Epithelial cell of esophagus (primary cell): ENCODE measurements at regions not wholly inside any gene's neighbourhood (a gene's known extent, or its start where the extent isn't known, plus 50 kb on each side); places are given as distances from the start of the nearest gene placed in this dataset.
"Not testable (repeated sequence)": the region's sequence is repeated elsewhere in the genome, so short reads cannot be mapped to it uniquely, and the experiment has no call there.

ENCODE experiments used
- DNase-seq: peaks from one replicate; pipeline ENCODE4 v3.0.0; 2010; ENCODE audit warnings: low read depth
- H3K4me3 ChIP-seq: 2 replicates; pipeline ENCODE4 v1.5.1; 2011; ENCODE audit warnings: mild to moderate bottlenecking, low read length, control low read depth
- TF ChIP-seq, protein P1 (sequence below): IDR thresholded peaks from 2 replicates; pipeline ENCODE4 v1.5.1; 2011; ENCODE audit warnings: low read depth, mild to moderate bottlenecking, low read length, control low read depth, inconsistent platforms; ENCODE audit not compliant: insufficient read depth; ENCODE audit errors: missing control alignments

DNA sequence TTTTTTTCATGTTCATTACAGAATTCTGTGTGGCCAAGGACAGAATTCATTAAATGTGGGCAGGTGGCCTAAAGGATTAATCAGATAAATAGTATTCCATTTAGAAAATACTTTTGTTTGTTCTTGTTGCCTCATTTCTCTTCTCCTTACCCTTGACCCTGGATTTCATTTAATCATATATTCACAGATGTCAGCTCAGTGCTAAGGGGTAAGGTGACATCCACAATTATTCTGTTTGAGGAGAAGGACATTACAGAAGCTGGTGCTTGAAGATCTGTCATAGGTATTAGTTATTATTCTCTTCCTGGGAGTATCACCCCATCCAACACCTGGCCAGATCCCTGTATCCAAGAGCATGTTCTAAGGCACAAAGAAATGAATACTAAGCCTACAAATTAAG is 961.1 kb downstream of the XPNPEP1 start:
- no peak for DNase-seq
- TF ChIP-seq, protein P1, sequence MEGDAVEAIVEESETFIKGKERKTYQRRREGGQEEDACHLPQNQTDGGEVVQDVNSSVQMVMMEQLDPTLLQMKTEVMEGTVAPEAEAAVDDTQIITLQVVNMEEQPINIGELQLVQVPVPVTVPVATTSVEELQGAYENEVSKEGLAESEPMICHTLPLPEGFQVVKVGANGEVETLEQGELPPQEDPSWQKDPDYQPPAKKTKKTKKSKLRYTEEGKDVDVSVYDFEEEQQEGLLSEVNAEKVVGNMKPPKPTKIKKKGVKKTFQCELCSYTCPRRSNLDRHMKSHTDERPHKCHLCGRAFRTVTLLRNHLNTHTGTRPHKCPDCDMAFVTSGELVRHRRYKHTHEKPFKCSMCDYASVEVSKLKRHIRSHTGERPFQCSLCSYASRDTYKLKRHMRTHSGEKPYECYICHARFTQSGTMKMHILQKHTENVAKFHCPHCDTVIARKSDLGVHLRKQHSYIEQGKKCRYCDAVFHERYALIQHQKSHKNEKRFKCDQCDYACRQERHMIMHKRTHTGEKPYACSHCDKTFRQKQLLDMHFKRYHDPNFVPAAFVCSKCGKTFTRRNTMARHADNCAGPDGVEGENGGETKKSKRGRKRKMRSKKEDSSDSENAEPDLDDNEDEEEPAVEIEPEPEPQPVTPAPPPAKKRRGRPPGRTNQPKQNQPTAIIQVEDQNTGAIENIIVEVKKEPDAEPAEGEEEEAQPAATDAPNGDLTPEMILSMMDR, result no peak
- H3K4me3 ChIP-seq, result no peak overlapping the region

DNA sequence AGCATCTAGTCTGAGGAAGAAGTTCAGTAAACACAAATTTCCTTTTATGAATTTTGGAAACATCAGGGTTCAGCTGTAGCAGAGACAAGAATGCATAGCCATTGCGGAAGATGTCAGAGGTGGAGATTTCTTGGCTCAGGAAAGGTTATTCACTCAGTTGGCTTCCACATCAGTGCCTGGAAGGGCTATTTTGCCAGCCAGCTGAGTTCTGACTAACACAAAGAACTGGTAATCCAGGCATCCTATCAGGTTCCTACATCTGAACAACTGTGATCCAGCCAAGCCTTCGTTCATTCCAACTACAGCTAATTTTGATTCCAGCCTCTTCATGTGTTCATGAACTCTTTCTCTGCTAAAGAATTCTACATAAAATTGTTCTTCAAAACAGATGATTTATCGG is 965.6 kb downstream of the XPNPEP1 start:
- DNase-seq, result no peak
- TF ChIP-seq, protein P1, result no peak
- no peak overlapping the region for H3K4me3 ChIP-seq

DNA sequence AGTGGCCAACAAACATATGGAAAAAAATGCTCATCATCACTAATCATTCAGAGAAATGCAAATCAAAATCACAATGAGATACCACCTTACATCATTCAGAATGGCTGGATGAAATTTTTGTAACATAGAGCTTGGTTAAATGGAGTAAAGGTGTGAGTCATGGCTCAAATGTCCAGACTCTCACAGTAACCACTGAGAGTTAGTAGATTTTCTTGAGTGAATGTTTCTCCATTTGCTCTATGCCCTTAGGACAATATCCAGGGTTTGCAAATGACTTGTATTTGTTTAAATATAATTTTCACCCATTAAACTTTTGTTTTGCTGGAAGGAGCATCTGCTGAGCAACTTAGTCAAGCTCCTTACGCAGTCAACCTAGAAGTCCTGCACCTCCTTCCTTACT is 967.2 kb downstream of the XPNPEP1 start:
- no peak overlapping the region for H3K4me3 ChIP-seq
- TF ChIP-seq, protein P1, result no peak
- no peak for DNase-seq

DNA sequence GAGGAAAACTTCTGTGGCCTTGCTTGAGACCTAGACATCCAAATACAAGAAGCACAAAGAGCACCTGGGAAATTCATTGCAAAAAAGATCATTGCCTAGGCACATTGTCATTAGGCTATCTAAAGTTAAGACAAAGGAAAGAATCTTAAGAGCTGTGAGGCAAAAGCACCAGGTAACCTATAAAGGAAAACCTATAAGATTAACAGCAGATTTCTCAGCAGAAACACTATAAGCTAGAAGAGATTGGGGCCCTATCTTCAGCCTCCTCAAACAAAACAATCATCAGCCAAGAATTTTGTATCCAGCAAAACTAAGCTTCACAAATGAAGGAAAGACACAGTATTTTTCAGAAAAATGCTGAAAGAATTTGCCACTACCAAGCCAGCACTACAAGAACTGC is 1003.3 kb downstream of the XPNPEP1 start:
- not testable (repeated sequence) for H3K4me3 ChIP-seq, DNase-seq

DNA sequence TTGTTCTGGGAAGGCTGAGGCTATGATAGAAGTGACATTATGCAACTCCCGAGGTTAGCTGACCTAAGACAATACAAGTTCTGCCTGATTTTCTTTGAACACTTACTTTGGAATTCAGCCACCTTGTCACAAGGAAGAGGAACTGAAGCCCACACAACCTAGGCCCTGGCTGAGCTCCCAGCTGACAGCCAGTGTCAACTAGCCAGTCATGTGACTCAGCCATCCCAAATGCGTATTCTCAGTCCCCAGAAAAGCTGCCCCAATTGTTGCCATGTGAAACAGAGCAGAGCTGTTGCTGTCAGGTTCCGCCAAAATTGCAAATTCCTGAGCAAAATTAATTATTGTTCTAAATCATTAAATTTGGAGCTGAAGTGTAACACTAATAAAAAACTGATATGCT is 1010.0 kb downstream of the XPNPEP1 start:
- DNase-seq, result peak; percentile 5
- no peak overlapping the region for H3K4me3 ChIP-seq
- TF ChIP-seq, protein P1, result no peak

DNA sequence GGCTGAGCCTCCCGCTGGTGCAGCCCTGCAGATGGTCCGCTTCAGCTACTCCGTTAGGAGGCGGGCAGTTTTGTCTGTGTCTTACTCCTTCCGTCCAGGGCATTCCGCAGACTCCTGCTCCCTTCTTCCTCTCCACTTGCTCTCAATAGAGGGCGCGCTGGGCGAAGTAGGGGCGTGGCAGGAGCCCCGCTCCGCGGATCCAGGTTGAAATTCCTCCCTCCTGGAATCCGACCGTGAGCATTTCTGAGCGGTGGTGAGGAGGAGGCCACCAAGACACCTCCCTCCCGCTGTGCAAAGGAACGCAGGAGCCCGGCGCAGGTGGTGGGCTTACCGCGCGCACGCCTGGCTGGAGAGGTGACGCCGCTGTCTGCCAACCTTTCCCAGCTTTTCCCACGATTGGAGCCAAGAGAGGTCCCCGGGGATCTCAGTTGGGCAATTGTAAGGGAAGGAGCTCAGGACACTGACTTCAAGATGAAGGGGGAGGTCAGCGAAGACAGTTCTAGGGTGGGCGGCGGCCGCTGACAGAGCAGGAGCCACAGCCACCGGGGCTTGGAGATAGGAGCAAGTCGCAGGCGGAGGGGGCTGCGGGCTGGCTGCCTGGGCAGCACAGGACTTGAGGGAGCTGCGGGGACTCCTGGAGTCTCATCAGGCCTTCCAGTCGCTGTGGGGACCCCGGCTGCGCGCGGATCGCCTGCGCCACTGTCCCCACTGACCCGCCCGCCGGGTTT is 1011.3 kb downstream of the XPNPEP1 start:
- TF ChIP-seq, protein P1, result peak; percentile 49
- H3K4me3 ChIP-seq, result peak overlapping the region; percentile 21
- peak; percentile 50 for DNase-seq

DNA sequence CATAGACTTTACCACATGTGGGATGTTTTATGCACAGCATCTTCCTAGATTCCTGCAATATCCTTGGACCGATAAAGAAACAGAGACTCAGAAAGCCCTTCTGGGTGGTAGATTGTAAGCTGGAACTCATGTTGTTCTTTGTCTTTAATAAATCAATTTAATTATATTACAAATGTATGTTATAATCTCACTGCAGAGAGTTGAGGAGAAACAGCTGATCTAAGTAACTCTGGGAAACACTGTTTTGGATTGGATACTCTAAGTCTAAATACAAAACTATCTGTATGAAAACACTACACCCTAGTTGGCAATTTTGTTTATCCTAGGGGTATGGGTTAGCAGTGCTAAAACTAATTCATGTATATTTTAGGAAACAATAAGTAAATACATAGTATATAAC is 1015.2 kb downstream of the XPNPEP1 start:
- DNase-seq, result no peak
- H3K4me3 ChIP-seq, result no peak overlapping the region
- TF ChIP-seq, protein P1, result no peak
